ENCODE measurements at regions not wholly inside any gene's neighbourhood (a gene's known extent, or its start where the extent isn't known, plus 50 kb on each side); places are given as distances from the start of the nearest gene placed in this dataset.

DNA sequence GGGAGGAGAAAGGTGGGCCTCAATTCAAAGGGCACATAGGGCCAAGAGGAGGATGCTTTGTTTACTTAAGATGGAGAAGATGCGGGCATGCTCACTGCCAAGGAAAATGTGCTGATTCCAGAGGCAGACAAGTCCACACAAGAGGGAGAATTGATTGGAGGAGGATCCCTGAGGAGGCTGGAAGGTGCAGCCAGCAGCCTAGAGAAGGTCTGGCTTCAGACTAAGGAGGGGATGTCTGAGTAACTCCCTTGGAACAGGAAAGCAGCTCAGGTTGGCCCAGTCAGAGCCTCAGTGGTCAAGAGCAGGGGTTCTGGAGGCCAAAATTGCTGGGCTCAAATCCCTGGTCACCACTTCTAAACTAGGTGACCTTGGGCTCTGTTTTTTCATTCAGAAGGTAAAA is 265.5 kb upstream of the NCKAP5 start:
- POLR2A ChIA-PET = no interaction called here
- CTCF ChIA-PET = no interaction called here

DNA sequence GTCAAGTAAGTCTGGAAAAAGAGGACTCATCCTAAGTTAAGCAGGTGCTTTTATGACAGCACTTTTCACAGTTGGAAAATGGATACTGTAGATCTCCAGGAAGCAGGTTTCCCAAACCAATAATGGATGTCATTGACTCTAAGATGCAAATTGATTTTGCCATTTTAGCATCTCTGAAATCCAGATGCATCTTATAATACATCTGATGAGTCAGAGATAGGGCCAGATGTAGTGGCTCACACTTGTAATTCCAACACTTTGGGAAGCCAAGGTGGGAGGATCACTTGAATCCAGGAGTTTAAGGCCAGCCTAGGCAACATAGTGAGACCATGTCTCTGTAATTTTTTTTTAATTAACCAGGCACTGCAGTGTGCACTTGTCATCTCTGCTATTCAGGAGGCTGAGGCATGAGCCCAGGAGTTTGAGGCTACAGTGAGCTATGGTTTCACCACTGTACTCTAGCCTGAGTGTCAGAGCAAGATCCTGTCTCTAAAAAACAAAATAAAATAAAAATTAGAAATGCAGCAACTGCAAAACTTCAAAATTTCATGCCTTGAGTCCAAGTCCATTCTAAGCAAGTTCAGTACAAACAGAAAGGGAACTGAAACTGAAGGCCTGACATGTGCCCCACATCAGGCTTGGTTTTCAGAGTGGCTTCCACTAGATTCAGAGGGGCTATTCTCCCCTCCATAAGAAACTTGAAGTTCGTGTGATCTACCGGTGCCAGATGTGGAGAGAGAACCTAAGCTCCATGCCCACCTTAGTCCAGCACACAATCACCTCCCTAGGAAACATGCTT is 267.8 kb upstream of the NCKAP5 start:
- ChIA-PET CTCF (interaction anchor here (2.5 kb wide), 1 partner anchor 9 kb away, joined by 8 read pairs; no protein-coding TSS in a partner anchor), POLR2A (no interaction called here)

DNA sequence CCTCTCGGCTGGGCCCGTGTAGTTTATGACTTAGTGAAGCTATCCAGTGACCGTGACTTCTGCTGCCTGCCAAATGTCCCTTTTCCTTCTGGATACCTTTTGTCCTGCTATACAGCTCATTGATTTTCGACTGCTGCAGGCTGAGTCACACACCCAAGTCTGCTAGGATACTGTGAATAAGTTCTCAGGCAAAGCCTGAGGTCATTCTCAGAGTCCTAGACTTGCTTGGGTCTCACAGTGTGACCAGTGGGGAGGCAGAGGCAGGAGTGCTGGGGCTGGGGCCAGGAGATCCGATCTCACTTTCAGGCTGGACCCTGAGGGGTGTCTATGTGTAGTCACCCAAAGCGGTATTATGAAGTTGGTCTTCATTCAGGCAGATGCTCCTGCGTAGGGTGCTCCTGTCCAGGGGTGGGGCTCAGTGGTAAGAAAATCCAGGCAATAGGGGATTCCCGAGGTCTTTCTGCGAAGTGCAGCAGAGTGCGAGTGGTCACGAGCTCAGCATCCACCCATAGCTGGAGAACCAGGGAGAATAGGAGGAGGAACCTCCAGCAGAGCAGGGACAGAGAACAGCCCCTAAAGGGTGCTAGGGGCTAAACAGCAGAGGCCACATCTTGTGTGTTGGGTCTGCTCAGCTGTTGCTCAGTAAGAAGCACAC is 268.6 kb upstream of the NCKAP5 start:
- POLR2A ChIA-PET = no interaction called here
- CTCF ChIA-PET = interaction anchor here (2.5 kb wide), 1 partner anchor 8 kb away, joined by 8 read pairs; no protein-coding TSS in a partner anchor

DNA sequence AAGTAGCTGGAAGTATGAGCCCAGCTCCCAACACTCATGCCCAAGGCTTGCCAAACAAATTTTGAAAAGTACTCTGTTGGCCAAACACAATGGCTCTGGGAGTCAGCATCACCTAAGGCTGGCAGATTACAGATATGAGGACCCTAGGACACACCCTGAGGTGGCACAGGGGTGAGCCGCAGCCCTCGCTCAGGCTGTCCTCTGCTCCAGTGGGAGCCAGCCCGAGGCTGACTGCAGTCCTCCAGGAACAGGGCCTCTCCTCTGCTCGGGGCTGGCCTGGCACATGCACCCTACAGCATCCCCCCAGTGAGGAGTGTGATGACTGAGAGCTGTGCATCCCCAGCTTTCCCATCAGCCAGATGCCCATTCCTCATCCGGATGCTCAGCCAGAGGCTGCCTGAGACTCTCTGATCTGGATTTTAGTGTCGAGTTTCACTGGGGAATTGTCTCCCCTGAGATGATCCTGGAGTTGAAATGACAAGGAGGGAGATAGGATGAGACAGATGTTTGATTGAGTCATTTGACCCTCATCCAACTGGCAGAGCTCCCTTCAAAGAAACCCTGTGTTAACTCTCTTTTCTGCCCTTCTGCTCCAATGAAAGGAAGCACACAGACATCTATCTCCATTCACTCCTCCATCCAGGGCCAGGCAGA is 269.3 kb upstream of the NCKAP5 start:
- CTCF ChIA-PET = no interaction called here
- POLR2A ChIA-PET = no interaction called here

DNA sequence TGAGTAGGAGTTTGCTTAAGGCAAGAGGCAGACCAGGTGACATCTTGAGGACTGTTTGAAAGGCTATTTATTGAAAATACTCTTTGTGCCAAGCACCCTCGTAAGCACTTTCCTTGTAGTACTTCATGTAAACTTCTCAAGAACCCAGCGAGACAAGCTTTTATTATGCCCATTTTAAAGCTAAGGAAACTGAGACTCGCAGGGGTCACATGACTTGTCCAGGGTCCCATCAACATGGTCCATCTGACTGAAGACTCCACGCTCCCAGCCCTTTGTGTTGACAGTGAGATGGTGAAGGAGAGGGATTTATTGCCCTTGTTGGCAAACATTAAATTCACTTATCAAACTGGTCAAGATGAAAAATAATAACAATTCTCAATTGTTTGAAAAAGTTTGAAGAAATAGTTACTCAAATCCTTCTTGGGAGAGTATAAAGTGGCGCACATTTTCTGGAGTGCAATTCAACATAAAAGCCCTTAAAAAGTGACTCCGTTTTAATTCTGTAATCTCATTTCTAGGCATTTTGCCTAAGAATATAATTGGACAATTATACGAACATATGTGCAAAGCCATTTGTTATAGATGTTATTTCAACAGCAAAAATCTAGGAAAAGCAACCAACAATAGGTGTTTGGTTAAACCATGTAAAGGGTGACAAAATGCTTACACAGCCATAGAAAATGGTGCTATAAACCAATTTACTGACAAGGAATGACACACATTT is 270.5 kb upstream of the NCKAP5 start:
- POLR2A ChIA-PET = no interaction called here

DNA sequence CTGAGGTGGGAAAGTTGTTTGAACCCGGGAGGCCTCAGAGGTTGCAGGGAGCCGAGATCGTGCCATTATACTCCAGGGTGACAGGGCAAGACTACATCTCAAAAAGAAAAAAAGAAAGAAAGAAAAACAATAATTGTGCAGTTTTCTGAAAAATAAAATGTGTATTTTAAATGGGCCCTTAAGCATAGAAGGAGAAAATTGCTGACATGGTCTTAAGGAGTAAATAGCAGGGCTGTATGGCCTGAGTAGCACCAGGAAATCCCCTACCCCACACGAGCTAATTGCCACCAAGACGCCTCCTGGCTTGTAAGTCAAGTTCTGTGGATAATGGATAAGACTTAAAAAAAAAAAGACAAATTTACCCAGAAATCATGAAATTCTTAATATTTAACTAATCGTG is 271.4 kb upstream of the NCKAP5 start:
- ChIA-PET POLR2A (no interaction called here), CTCF (interaction anchor here (0.7 kb wide), 1 partner anchor 59 kb away, joined by 3 read pairs; no protein-coding TSS in a partner anchor)

More for the DNA sequence above, 270.5 kb upstream of the NCKAP5 start:
- CTCF ChIA-PET = no interaction called here

DNA sequence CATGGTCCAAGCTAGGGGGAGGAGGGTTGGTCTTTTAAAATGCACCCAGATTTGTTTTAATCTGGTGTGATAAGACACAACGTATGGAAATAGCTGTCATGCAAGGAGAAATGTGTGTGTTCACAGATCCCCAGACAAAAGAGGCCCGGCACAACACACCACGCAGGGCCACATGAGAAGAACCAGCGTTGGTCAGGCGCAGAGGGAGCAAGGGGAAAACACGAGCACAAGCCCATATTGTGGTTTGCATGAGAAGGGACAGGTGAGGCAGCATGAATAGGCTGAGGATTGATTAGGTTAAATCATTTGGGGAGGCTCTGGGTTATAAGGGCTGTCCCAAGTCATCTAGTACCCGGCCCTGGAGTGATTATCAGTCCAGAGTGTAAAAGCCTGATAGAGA is 272.5 kb upstream of the NCKAP5 start:
- ChIA-PET POLR2A (no interaction called here), CTCF (no interaction called here)

DNA sequence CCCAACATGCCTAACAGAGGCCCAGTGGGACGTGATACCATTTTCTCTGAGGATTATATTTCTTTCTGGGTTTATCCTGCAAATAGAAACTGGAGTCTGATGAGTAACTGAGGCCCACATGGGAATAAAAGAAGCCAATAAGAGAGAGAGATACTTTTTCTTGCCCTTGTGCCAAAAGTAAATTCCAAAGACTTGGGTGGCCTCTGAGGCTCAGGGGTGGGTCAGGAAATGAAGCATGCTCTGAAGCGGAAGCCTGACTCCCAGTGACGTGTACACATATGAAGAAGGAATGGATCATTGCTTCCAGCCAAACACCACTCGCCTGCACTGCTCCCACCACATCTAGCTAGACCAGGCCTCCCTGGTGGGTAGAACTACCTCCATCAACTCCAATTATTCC is 273.6 kb upstream of the NCKAP5 start:
- POLR2A ChIA-PET = no interaction called here

DNA sequence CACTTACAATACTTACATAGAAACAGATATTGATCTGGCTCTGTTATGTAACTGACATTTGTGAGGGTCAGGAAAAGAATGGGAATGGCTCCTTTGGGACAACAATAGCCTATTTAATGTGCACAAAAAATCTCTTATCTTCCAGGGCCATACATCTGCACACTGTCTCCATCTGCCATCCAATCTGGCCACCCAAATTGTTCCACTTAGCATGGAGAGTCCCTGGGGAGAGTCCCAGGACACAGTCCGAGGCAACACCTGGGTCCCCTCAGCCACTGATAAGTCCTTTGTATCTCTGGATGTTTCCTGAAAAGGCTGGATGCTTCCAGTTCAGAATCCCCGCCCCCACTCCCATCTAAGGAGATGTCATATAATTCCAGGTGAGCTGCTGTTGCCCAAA is 274.2 kb upstream of the NCKAP5 start:
- CTCF ChIA-PET = no interaction called here
- POLR2A ChIA-PET = no interaction called here

More for the DNA sequence above, 273.6 kb upstream of the NCKAP5 start:
- CTCF ChIA-PET = no interaction called here

DNA sequence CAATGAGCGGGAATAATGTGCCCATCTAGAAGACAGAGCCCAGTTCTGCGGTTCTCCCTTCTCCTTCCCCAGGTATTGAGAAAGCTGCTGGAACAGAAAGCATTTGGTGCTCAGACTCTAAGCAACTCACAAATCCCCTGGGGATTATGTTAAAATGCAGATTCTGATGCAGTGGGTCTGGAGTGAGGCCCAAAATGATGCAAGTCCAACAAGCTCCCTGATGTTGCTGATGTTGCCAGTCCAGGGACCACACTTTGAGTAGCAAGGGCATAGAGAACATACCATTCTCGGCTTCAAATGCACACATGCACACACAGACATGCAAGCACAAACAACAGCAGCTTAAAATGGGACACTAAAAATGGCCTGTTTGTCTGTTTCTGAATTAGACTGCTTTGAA is 274.8 kb upstream of the NCKAP5 start:
- CTCF ChIA-PET = no interaction called here
- POLR2A ChIA-PET = no interaction called here

DNA sequence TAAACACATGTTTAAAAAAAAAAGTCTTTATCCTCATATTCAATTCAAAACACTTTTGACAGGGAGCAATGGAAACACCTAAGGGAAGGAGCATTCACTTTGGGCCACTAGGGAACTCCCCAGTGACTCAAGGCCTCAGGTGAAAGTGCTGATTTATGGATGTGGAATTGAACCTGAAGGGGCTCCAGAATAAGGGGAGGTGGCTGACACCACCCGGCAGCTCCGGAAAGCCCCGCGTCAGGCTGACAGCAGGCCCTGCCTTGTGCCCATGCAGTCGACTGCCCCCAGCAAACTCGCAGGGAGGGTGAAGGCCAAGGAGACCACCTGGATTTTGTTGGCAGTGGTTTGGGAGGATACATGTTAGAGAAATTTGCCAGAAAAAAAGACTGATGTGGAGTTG is 275.3 kb upstream of the NCKAP5 start:
- CTCF ChIA-PET = interaction anchor here (1.9 kb wide), 1 partner anchor 8 kb away, joined by 8 read pairs; no protein-coding TSS in a partner anchor
- POLR2A ChIA-PET = no interaction called here

DNA sequence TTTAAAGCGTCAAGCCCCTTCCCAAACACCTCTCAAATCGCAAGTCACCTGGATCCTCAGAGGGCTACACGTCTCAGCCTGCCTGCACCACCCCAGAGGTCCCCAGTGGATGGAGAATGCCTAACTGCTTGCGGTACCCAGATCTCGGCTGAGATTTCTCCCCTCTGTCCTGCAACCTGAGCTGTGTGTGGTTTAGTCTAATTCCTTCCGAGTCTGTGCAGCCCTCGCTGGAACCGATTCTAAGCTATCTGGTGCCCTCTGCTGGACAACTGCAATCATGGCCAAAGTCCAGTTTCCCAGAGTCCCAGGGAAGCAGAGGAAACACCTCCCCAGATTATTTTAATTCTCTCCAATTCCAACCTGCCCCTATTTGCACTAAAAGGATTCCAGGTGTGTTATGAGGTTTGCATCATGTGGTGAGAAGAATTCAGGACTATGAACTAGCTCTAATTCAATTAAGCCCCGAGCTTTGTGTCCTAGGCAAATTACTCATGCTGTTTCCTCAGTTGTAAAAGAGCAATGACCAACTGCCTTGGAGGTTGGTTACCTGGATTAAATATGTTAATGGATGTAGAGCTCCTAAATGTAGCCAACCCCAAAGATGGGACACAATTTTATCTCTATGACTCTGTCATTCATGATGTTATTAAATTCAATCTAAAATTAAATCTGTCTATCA is 276.1 kb upstream of the NCKAP5 start:
- CTCF ChIA-PET = interaction anchor here (0.9 to 1.9 kb wide), 2 partner anchors 9 to 13 kb away, joined by 3 to 8 read pairs; no protein-coding TSS in a partner anchor
- POLR2A ChIA-PET = no interaction called here

DNA sequence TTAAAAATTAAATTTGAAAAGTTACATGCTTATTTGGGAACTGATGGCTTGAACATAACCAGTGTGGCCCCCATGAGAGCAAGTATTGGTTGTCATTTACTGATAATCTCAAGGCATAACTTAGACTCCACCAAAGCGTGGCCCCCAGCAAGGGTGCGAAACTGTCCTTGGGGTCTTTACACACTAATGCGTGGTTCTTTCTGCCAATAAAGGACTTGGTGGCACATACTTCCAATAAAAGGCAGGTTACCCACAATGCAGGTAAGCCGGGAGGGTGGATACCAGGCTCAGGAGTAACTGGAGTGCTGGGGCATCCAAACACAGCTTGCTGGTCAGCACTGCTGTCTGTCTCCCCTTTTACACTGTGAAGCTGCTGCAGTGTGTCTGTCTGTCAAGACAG is 278.2 kb upstream of the NCKAP5 start:
- POLR2A ChIA-PET = no interaction called here
- CTCF ChIA-PET = no interaction called here

DNA sequence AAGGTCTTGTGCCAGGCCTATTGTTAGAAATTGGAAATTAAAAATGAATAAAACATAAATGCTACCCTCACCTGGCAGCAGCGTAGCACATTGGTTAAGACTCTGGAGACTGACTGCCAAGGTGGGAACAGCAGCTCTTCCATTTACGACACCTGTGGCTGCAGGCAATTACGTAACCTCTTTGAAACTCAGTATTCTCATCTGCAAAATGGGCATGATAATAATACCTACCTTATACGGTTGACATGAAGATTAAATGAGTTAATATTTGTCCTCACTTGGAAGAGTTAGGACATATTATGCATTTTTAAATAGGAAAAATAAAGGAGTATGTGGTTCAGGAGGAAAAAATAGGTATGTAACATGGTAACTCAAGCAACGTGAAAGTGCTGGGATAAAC is 279.3 kb upstream of the NCKAP5 start:
- ChIA-PET POLR2A (no interaction called here), CTCF (no interaction called here)

DNA sequence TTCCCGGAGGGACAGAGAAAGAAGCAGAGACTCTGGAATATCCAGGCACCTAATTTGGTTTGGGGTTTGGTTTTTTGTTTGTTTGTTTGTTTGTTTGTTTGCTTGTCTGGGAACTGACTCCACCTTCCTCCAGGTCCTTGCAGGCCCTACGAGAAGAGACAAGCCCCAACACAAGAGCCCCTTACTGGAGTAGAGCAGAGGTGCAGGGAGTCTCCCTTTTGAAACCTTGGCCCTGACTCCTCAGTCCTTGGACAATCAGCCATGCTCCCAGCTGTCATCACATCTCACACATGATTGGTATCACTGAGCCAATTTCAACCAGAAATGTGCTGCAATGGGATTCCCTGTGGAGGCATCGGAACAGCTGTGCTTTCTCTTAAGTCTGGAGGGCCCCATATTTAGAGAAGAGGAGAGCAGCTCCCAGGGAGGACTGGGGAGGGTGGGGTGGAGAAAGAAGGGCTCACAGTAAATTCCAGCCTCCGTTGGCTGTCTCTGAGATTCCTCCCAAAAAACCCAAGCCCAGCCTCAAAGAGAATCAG is 279.9 kb upstream of the NCKAP5 start:
- CTCF ChIA-PET = no interaction called here
- POLR2A ChIA-PET = no interaction called here

DNA sequence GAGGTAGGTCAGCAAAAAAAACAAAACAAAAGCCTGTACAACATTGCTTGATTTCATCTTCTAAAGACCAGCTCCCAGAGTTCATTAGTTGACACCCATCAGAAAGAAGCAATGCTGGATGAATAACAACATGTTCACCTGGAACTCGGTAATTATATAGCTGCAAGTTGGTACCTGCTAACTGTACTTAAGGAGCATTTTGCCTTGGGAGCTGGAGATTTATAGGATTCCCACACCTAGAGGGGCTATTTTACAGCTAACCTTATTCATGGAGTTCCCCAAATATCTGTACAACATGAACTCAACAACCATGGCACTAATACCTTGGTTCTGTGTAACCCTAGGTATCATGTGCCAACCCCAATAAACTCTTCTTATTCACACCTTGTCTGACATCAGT is 281.1 kb upstream of the NCKAP5 start:
- ChIA-PET POLR2A (no interaction called here), CTCF (no interaction called here)

DNA sequence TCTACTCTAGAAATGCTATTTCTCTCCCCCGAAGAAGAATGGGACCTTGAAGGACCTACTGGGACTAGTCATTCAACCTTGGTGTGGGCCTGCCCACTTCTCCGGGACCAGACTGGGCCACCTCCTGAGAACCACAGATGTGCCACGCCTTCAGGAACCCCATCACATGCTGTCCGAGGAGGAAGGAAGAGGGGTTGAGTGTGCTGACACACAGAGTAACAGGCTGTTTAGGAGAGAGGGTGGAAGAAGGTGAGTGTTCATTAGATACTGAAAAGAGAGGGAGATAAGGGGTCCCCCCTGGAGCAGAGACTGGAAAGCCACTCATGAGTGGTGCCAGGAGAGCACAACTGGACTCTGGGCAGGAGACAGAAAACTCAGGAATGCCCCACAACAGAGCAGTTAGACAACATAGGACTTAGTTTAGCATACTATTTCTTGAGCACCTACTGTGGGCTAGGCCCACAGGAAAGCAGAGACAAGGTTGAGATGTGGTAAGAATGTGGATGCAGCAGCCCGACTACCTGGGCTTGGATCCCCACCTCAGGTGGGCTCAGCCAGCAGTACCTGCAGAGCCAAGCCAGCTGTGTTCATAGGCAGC is 286.4 kb upstream of the NCKAP5 start:
- ChIA-PET POLR2A (no interaction called here), CTCF (no interaction called here)

DNA sequence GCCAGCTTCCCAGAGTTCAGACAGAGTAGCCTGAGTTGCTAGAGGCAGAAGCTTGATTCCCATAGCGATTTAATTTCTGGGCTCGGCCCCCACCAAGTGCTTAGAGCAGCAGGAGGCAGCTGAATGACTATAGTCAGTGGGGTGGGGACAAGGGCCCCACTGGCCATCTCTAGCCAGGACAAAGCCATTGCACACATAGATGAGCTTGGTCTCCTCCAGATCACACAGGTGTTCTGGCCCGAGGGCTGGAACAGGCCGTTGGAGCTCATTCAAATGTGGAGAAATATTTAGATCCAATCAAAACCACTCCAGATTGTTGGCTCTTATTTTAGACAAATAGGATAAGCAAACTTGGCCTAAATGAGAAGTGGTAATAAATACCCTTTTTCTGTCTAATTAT is 287.3 kb upstream of the NCKAP5 start:
- ChIA-PET CTCF (no interaction called here), POLR2A (no interaction called here)

DNA sequence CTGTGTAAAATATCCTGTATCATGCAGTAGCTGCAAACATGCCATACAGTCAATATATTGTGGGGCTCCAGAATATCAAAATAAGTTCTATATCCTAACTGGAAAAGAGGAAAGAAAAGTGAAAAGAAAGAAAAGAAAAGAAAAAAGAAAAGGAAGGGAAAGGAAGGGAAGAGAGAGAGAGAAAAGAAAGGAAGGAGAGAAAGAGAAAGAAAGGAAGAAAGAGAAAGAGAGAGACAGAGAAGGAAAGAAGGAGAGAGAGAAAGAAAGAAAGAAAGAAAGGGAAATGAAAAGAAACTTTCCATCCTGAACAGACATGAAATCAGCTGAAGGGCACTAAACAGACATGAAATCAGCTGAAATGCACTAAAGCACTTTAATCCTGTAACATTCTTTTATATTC is 288.4 kb upstream of the NCKAP5 start:
- CTCF ChIA-PET = no interaction called here
- POLR2A ChIA-PET = no interaction called here

Data from activated CD8-positive, alpha-beta memory T cell treated with anti-CD3 and anti-CD28 coated beads for 36 hours (primary cell).